Omental fat pad (tissue), 3 donors: ENCODE measurements at regions not wholly inside any gene's neighbourhood (a gene's known extent, or its start where the extent isn't known, plus 50 kb on each side); places are given as distances from the start of the nearest gene placed in this dataset.
"Not testable (repeated sequence)": the region's sequence is repeated elsewhere in the genome, so short reads cannot be mapped to it uniquely, and the experiment has no call there.

Source experiments
- ATAC-seq: fragments of 150-250 bp; one replicate; pipeline ENCODE4 v1.9.1; 2016; ENCODE audit warnings: mild to moderate bottlenecking, moderate library complexity; ENCODE audit not compliant: low FRiP score
- DNase-seq: peaks from one replicate; pipeline ENCODE4 v3.0.0-alpha.2; 2019; ENCODE audit warnings: low spot score
- CTCF ChIP-seq, 3 donors: fragments of 450-650 bp; IDR thresholded peaks; one replicate each; pipeline ENCODE4 v1.5.1; 2016 to 2017; ENCODE audit warnings: antibody characterized with exemption in 3 of 3, mild to moderate bottlenecking in 3 of 3, moderate library complexity in 2 of 3

DNA sequence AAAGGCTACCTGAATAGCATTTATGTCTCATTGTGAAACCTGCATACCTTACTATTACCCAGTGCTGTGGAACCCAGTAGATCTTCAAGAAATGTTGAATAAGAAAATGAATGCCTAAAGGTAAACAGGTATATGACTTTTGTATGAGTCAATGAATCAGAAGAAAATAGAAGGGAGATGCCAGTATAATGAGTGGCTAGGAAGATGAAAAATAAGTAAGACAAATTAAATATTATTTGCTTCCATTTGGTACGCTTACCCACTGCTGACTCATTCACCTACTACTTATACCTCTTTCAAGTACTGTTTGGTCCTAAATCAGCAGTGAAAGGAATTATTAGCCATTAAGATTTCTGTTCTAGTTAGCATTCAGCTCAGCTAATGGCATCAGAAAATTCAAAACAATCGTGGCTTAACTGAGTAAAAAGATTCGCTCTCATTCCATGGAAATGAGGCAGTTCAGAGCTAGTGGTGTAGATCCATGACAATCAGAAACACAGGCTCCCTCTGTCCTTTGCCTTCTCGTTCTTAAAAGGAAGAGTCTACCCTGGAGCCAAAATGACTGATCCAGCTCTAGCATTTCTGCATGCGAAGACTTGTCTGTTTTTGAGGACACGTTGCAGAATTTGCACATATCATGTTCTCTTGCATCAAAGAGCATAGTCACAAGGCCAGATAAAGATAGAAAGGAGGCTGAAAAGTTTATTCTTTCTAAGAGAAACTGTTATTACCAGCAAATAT is 705.8 kb upstream of the USP15 start:
- DNase-seq (no peak), ATAC-seq (no peak)
- TF ChIP-seq CTCF (IDR thresholded peaks at IDR 0.05): no peak

GRCh38 chr12:61563665-61564450 is 696.3 kb upstream of the USP15 start:
- ATAC-seq (no peak), DNase-seq (no peak)
- no peak for TF ChIP-seq CTCF (IDR thresholded peaks at IDR 0.05)

DNA sequence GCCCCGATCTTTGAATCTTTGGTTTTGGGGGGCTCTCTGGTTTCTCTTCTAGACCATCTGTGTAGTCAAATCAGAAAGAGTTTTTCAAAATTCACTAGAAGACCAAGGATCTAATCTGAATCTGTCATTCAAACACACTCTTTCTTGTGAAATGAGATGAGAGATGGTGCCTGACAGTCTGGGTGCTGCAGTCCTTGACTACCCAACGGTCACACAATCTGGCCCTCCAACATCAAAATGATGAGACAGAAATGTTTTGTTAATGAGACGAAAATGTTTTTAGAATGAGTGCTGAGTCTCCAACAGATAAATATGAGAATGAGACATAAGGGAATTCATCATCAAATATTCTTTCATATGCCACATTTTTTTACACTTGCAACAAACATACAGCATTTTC is 695.7 kb upstream of the USP15 start:
- DNase-seq (no peak), ATAC-seq (no peak)
- TF ChIP-seq CTCF (IDR thresholded peaks at IDR 0.05): no peak

GRCh38 chr12:61566183-61566582 is 694.0 kb upstream of the USP15 start:
- TF ChIP-seq CTCF (IDR thresholded peaks at IDR 0.05): no peak
- DNase-seq: no peak
- ATAC-seq: no peak

GRCh38 chr12:61574339-61574738 is 685.9 kb upstream of the USP15 start:
- ATAC-seq (no peak), DNase-seq (no peak)
- no peak for TF ChIP-seq CTCF (IDR thresholded peaks at IDR 0.05)

DNA sequence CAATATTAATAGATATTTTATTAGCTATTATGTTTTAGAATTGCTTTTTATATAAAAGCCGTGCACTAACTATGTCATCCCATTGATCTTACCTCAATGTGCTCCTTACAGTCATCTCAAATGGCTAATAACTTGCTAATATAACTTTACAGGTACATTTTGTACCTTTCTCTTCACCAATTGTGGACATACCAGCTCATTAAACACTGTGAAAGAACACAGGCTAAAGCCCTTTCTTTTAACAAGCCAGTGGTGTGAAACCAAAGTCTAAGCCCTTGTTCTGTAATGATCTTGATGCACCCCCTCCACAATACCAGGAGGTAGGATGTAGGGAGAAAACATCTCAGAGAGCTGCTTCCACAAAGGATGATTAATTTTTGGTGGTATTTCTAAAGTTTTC is 675.3 kb upstream of the USP15 start:
- DNase-seq (no peak), ATAC-seq (no peak)
- TF ChIP-seq CTCF (IDR thresholded peaks at IDR 0.05): no peak

GRCh38 chr12:61590864-61591263 is 669.3 kb upstream of the USP15 start:
- not testable (repeated sequence) for DNase-seq, ATAC-seq
